Renal pelvis (tissue), 1 donor: ENCODE measurements at regions not wholly inside any gene's neighbourhood (a gene's known extent, or its start where the extent isn't known, plus 50 kb on each side); places are given as distances from the start of the nearest gene placed in this dataset.
"Not testable (repeated sequence)": the region's sequence is repeated elsewhere in the genome, so short reads cannot be mapped to it uniquely, and the experiment has no call there.

Source experiments
- DNase-seq: peaks from one replicate; pipeline ENCODE4 v3.0.0-alpha.2; 2013

- no peak for DNase-seq
Measured at GRCh38 chr9:22170556-22170955, 161.5 kb upstream of the CDKN2B start.

GRCh38 chr9:22170990-22171670 lies 162.0 kb upstream of the CDKN2B start:
- no peak for DNase-seq

- no peak for DNase-seq
Measured at GRCh38 chr9:22171691-22172090, 162.6 kb upstream of the CDKN2B start.

- no peak for DNase-seq
Measured at GRCh38 chr9:22173908-22174307, 164.8 kb upstream of the CDKN2B start.

- no peak for DNase-seq
Measured at GRCh38 chr9:22175972-22176545, 167.0 kb upstream of the CDKN2B start.

GRCh38 chr9:22181021-22181420 lies 171.9 kb upstream of the CDKN2B start:
- DNase-seq, result not testable (repeated sequence)

GRCh38 chr9:22189471-22189870 lies 180.4 kb upstream of the CDKN2B start:
- DNase-seq, result no peak

- not testable (repeated sequence) for DNase-seq
Measured at GRCh38 chr9:22197000-22197399, 187.9 kb upstream of the CDKN2B start.

GRCh38 chr9:22198681-22199080 lies 189.6 kb upstream of the CDKN2B start:
- DNase-seq, result no peak

GRCh38 chr9:22201256-22201655 lies 192.2 kb upstream of the CDKN2B start:
- no peak for DNase-seq

GRCh38 chr9:22203371-22204138 lies 194.4 kb upstream of the CDKN2B start:
- DNase-seq, result no peak

- no peak for DNase-seq
Measured at GRCh38 chr9:22204240-22204639, 195.1 kb upstream of the CDKN2B start.

- no peak for DNase-seq
Measured at GRCh38 chr9:22206833-22207232, 197.7 kb upstream of the CDKN2B start.

GRCh38 chr9:22208846-22209585 lies 199.9 kb upstream of the CDKN2B start:
- no peak for DNase-seq

GRCh38 chr9:22210262-22210661 lies 201.2 kb upstream of the CDKN2B start:
- DNase-seq, result no peak

- DNase-seq, result no peak
Measured at GRCh38 chr9:22210936-22211335, 201.8 kb upstream of the CDKN2B start.

GRCh38 chr9:22211588-22212360 lies 202.7 kb upstream of the CDKN2B start:
- DNase-seq, result no peak

GRCh38 chr9:22214021-22214420 lies 204.9 kb upstream of the CDKN2B start:
- no peak for DNase-seq

GRCh38 chr9:22214497-22215031 lies 205.5 kb upstream of the CDKN2B start:
- DNase-seq, result no peak

GRCh38 chr9:22215521-22215920 lies 206.4 kb upstream of the CDKN2B start:
- no peak for DNase-seq

- no peak for DNase-seq
Measured at GRCh38 chr9:22216730-22217172, 207.6 kb upstream of the CDKN2B start.
